ENCODE measurements at regions not wholly inside any gene's neighbourhood (a gene's known extent, or its start where the extent isn't known, plus 50 kb on each side); places are given as distances from the start of the nearest gene placed in this dataset.

DNA sequence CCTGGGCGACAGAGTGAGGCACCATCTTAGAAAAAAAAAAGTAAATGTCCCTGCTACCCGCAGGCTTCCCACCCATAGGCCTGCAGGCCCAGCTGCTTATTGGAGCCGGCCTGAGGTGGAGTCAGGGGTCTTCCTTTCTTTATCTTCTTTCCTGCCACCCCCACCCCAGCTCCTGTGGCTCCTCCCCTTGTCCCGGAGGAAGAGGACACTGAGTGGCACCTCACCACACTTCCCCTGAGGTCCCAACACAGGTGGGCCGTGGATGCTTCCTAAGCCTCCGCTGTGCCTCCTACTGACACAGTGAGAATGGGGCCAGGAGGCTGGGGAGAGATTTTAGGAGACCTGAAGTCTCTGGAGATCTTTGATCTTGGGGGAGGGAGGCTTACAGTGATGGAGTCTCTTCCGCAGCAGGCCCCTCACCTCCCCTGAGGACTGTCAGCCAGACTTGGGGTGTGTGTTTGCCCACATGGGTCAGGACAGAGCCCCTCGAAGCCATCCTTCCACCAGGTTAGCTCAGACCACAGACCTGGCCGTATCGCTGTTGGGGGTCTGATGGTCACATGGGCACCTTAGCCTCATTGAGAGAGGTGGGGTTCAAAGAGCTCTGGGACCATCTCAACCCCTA is 135.4 kb upstream of the IER5L start:
- intact Hi-C loops (cut with DNase I): no loop called here
- Histone ChIP-seq H3K27me3 (no peaks in the 10 kb centered on the region), H3K9me3 (no peaks in the 10 kb centered on the region), H3K4me1 (no peaks in the 10 kb centered on the region), H3K4me3 (no peak overlapping the region), H3K27ac (no peak overlapping the region), H3K36me3 (no peaks in the 10 kb centered on the region)
- DNase-seq: peak in 1 of 6 donors; percentile 11
- ATAC-seq: no peak
- TF ChIP-seq, protein P1, sequence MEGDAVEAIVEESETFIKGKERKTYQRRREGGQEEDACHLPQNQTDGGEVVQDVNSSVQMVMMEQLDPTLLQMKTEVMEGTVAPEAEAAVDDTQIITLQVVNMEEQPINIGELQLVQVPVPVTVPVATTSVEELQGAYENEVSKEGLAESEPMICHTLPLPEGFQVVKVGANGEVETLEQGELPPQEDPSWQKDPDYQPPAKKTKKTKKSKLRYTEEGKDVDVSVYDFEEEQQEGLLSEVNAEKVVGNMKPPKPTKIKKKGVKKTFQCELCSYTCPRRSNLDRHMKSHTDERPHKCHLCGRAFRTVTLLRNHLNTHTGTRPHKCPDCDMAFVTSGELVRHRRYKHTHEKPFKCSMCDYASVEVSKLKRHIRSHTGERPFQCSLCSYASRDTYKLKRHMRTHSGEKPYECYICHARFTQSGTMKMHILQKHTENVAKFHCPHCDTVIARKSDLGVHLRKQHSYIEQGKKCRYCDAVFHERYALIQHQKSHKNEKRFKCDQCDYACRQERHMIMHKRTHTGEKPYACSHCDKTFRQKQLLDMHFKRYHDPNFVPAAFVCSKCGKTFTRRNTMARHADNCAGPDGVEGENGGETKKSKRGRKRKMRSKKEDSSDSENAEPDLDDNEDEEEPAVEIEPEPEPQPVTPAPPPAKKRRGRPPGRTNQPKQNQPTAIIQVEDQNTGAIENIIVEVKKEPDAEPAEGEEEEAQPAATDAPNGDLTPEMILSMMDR (IDR thresholded peaks at IDR 0.05): no peak
- WGBS, 2 donors: 90 to 91% methylated on average over 10 of the region's 10 CpGs
- no peak for FAIRE-seq

DNA sequence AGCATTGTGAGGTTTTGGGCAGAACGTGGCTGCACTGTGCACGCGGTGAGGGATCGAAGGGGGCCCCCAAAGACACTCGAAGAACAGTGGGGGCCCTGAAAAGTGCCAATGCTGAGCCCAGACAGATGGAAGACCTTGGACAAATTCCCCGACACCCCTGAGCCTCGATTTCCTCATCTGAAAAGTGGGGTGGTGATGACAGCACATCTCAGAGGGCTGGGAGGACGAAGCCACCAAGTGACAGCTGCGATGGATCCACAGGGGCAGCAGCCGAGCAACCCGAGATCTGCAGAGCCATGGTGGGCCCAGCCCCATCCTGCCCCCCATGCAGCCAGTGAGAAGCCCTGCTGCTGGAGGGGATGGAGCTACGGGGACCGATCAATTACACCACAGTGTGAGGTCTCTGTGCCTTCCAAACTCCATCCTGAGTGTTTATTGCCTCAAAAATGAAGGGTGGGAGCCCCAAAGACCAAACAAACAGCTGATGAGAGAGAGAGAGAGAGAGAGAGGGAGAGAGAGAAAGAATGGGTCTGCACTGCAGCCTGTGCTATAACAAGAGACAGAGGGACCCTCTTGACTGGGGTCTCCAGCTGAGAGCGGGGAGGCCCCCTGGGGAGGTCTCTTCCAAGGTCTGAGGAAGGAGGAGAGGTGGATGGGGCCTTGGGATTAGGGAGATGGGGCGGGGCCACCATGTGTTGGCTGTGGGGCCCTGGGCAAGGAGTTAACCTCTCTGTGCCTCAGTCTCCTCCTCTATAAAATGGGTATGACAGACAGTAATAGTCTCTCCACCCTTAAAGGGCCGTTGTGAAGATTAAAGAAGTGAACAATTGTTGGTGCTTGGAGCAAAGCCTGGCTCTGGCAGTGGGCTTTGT is 134.4 kb upstream of the IER5L start:
- no peak for FAIRE-seq

DNA sequence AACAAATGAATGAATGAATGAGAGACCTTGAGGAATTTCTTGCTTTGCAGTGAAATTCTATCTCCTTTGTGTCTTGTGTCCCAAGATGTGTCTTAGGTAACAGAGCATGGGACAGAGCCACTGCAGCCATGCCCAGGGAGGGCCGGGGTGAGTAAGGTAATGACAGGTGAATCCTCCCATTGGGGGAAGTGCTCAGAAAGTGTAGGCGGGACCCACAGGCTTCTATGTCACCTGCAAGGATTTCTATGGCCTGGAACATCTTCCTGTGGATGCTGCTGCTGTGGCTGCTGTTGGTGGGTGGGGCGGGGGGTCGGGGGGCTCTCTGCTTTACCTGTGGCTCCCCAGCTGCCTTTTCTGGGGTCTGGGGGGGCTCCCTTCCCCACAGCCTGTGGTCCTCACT is 133.6 kb upstream of the IER5L start:
- no peaks in the 10 kb centered on the region for H3K9me3 ChIP-seq
- DNase-seq: peak in 1 of 6 donors; percentile 3
- FAIRE-seq: no peak

More for the DNA sequence above, 134.4 kb upstream of the IER5L start:
- no peaks in the 10 kb centered on the region for H3K36me3 ChIP-seq
- intact Hi-C loops (cut with DNase I): no loop called here
- ATAC-seq (no peak), DNase-seq (peak in 1 of 6 donors; percentile 9)
- H3K9me3 ChIP-seq: no peaks in the 10 kb centered on the region
- TF ChIP-seq, protein P1 (IDR thresholded peaks at IDR 0.05): no peak
- WGBS, 2 donors: 79 to 80% methylated on average over 16 of the region's 16 CpGs
- no peak overlapping the region for H3K27ac ChIP-seq
- H3K4me3 ChIP-seq: no peak overlapping the region
- H3K27me3 ChIP-seq: no peaks in the 10 kb centered on the region
- H3K4me1 ChIP-seq: no peaks in the 10 kb centered on the region

DNA sequence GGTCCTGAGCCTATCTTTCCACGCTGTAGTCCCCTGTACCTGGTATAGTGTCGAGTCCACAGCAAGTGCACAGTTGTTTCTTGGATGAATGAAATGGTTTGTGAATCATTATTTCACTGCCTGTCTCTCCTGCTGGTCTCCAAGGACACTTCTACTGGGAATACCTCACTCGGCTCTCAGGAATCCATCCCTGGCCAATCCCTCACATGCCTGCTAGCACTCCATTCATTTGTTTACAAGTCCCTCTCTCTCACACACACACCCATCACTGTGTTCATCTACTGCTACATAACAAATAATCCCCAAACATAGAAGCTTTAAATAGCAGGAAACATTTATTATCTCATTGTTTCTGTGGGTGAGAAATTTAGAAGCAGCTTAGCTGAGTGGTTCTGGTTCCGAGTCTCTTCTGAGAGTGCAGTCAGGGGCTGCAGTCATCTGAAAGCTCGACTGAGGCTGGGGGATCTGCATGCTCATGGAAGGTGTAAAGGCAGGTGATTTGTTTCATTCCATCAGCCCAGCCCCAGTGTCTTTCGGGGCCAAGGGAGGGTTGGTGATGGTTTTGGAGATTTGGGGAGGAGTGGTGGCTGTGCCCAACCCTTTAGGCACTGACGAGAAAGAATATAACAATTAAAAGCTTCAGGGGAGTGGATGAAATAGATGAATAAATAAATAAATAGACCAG is 132.7 kb upstream of the IER5L start:
- intact Hi-C loops (cut with DNase I): no loop called here
- Histone ChIP-seq H3K27ac (no peak overlapping the region), H3K36me3 (no peaks in the 10 kb centered on the region), H3K4me3 (no peak overlapping the region), H3K9me3 (no peaks in the 10 kb centered on the region), H3K4me1 (no peaks in the 10 kb centered on the region), H3K27me3 (no peaks in the 10 kb centered on the region)
- FAIRE-seq: no peak
- WGBS, 2 donors: 88 to 91% methylated on average over 7 of the region's 7 CpGs
- ATAC-seq: no peak
- TF ChIP-seq, protein P1 (IDR thresholded peaks at IDR 0.05): no peak
- DNase-seq: no peak

More for the DNA sequence above, 133.6 kb upstream of the IER5L start:
- Histone ChIP-seq H3K27me3 (no peaks in the 10 kb centered on the region), H3K27ac (no peak overlapping the region), H3K4me3 (no peak overlapping the region), H3K4me1 (no peaks in the 10 kb centered on the region), H3K36me3 (no peaks in the 10 kb centered on the region)
- intact Hi-C loops (cut with DNase I): no loop called here
- ATAC-seq: no peak
- TF ChIP-seq, protein P1 (IDR thresholded peaks at IDR 0.05): no peak
- WGBS, 2 donors: 63 to 77% methylated on average over 4 of the region's 4 CpGs
